Smooth muscle cell of the brain vasculature (primary cell): ENCODE measurements at regions not wholly inside any gene's neighbourhood (a gene's known extent, or its start where the extent isn't known, plus 50 kb on each side); places are given as distances from the start of the nearest gene placed in this dataset.
"Not testable (repeated sequence)": the region's sequence is repeated elsewhere in the genome, so short reads cannot be mapped to it uniquely, and the experiment has no call there.

ENCODE experiments used
- DNase-seq: peaks from one replicate; pipeline ENCODE4 v3.0.0-alpha.2; 2012; ENCODE audit warnings: low read depth, low spot score

- not testable (repeated sequence) for DNase-seq
These were observed 70.8 kb downstream of the TBC1D26 start for GRCh38 chr17:15802917-15803316.

DNA sequence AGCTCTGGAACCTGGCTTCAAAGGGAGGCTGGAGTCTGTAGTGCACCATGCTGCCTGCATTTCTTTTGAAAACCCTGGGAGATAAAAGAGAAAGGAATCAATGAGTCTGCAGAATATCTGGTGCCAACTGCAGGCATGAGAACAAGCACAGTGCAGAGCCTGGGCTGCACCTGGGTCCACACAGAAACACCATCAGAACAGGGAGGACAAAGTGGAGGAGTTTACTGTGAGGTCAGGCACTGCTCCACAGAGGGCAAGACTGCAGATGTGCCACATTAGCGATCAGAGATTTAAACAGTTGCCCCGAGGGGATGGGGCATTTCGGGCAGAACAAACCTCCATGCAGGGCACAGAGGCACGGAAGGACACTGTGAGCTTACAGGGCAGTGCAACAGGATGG, 74.7 kb downstream of the TBC1D26 start:
- DNase-seq: not testable (repeated sequence)

DNA sequence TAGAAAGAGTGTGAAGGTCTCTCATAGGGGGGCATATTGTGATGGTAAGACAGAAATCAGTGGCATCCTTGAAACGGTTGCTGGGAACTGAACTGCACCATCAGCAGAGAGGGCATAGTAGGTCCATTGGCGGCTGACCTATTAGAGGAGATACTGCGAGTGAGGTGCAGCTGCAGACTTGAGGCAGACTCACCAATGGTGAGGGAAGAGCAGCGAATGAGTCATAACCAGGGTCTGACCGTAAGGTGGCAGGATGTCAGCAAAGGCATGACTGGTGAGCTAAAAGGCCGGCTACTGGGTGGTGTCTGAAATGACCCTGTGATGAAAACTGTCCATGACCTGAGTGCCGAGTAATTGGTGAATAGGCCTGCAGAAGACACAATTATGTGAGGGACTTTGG, 81.3 kb downstream of the TBC1D26 start:
- DNase-seq: not testable (repeated sequence)

- DNase-seq: not testable (repeated sequence)
These were observed 81.9 kb downstream of the TBC1D26 start for GRCh38 chr17:15814003-15814402.

GRCh38 chr17:15817861-15818260, 85.8 kb downstream of the TBC1D26 start:
- DNase-seq: not testable (repeated sequence)

DNA sequence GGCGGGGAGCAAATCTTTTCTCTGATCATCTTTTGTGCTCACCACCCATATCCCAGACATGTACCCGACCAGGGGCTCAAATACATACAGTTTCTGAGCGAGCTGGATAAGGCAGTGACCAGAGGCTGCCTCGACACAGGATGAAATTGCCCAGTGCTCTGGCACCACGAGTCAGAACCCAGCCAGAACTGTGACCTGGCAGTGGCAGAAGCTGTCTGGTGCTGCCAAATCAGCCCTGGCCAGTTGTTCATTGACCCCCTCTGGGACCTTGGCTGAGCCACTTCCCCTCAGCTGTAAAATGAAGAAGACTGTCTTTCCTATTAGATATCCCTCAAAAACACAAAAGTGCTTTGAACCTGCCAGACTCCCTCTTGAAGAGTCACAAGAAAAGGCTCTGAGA, 90.2 kb downstream of the TBC1D26 start:
- DNase-seq: not testable (repeated sequence)

GRCh38 chr17:15828727-15829314, 96.7 kb downstream of the TBC1D26 start:
- DNase-seq: peak; percentile 41

DNA sequence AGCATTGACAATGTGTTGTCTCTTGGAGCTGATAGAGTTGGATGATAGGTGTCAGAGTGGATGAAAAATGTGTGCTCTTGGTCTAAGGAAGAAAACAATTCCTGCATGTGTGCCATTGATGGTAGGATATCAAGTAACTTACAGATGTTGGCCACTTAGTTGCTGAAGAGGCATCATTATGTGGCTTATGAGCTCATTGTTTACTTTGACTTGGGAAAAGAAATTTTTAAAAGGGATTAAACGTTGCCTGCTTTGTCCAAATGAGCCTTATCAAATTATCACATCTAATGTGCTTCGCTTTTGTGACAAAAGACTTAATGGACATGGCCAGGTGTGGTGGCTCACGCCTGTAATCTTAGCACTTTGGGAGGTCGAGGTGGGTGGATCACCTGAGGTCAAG, 98.1 kb downstream of the TBC1D26 start:
- not testable (repeated sequence) for DNase-seq

- not testable (repeated sequence) for DNase-seq
These were observed 99.1 kb downstream of the TBC1D26 start for GRCh38 chr17:15831182-15831581.

- not testable (repeated sequence) for DNase-seq
These were observed 100.9 kb downstream of the TBC1D26 start for GRCh38 chr17:15832921-15833480.

GRCh38 chr17:15833890-15834289, 101.8 kb downstream of the TBC1D26 start:
- not testable (repeated sequence) for DNase-seq

DNA sequence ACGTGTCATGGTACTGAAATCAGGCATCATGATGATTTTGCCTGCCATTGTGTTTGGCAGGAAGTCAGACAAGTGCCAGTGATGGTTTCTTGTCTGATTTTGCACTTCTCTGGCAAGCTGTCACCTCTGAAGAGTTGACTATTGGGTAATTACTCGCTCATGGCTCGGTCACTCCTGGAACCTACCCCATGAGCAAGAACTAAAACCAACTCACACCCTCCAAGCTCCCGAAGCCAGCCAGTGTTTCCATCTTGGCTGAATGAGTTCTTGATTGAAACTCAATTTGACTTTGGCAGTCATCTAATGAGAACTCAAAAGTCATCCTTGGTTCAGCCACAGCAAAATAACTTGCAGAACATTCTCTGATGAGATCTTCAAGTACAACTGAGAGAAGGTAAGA, 103.4 kb downstream of the TBC1D26 start:
- not testable (repeated sequence) for DNase-seq

DNA sequence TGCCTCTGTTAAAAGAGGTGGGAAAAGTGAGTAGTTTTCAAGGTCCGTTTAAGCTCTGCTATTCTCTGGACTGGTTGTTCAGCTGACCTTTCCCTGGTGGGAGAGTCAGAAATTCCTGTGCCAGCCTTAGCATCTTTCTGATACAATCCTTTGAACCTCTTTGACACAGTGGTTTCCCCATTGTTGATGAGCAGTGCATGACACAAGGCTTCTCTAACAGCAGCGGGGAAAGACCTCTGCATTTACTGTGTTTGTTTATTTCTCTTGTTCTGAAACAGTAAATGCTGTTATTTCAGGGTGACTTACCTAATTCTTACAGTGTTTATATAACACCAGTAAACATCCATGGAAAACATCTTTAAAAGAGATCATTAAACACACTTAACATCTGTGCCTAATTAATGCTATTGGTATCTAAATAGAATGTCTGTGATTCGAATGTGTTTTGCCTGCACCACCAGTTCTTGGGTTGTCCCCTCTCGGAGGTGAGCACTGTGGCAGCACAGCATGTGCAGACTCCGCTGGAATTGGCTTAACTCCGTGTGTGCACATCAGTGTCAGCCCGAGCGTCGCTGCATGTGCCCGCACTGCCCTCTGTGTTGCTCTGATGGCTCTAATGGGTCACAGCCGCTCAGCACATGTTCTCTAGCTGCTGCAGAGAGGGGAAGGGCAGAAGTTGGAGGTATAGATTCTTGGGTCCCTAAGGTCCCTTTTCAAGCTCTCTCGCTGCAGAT, 104.3 kb downstream of the TBC1D26 start:
- DNase-seq: not testable (repeated sequence)

DNA sequence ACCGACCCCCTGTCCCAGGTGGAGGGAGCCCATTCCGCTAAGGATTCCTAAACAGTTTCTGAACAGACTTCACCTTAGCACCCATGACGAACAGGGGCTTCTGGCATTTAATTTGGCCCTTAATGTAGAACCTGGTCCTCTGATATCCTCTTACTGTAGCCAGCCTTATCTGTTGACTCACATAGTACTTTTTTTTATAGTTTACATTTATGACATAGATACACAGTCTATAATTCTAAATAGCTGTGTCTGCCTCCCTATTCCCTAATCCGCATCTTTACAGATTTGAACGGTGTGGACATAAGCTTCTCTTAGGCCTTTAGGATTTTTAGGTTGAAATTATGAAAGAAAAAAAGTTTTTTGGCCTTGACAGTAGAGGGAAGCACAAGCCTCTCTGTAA, 104.9 kb downstream of the TBC1D26 start:
- not testable (repeated sequence) for DNase-seq

DNA sequence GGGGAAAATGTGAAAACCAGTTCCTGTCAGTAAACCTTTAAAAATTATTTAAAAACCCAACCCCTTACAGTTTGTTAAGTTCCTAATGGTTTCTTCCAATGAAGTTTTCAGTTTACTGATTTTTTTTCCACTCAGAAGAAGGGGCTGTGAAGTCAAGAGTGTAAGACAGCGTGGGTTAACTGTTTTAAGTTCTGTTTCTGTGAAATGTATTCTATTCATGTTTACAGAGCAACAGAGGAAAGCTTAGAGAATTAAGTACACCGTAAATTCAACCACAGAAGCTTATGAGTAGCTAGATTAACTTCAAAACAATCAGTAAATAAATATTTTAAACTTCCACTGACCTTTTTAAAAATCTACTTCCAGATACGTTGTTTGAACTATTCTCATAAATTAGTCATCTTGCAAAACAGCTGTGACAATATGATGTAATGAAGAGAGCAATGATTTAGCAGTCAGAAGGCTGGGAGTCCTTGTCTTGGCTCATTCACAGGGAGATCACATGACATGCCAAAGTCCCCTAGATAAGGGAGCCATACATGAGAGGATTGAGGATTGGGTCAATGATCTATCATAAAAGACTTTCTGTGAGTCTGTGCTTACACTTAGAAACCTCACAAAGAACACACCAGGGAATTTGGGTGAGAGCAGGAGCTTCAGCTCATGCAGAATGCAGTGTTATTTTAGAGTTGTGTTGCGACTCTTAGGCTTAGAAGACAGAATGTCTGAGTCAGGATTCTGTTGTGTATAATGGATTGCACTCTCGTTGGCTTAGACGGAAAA, 97.3 kb upstream of the ADORA2B start:
- not testable (repeated sequence) for DNase-seq

- not testable (repeated sequence) for DNase-seq
These were observed 95.9 kb upstream of the ADORA2B start for GRCh38 chr17:15849054-15849453.

GRCh38 chr17:15850071-15850470, 94.9 kb upstream of the ADORA2B start:
- DNase-seq: not testable (repeated sequence)

GRCh38 chr17:15850687-15851086, 94.2 kb upstream of the ADORA2B start:
- not testable (repeated sequence) for DNase-seq

- DNase-seq: not testable (repeated sequence)
These were observed 92.1 kb upstream of the ADORA2B start for GRCh38 chr17:15852863-15853262.

DNA sequence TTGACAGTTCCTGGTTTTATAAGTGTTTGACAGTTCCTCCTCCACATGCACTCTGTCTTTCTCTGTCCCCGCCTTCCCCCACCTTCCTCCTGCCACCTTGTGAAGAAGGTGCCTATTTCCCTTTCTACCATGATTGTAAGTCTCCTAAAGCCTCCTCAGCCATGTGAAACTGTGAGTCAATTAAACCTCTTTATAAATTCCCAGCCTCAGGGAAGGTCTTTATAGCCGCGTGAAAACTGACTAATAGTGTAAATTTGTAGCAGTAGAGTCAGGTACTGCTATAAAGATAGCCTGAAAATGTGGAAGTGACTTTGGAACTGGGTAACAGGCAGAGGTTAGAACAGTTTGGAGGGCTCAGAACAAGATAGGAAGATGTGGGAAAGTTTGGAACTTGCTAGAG, 88.7 kb upstream of the ADORA2B start:
- not testable (repeated sequence) for DNase-seq

DNA sequence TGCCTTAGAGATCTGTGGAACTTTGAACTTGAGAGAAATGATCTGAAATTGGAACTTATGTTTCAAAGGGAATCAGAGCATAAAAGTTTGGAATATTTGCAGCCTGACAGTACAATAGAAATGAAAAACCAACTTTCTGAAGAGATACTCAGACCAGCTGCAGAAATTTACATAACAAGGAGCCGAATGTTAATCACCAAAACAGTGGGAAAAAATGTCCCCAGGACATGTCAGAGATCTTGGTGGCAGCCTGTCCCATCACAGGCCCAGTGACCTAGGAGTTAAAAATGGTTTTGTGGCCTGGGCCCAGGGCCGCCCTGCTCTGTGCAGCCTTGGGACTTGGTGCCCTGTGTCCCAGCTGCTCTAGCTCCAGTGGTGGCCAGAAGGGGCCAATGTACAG, 88.2 kb upstream of the ADORA2B start:
- DNase-seq: not testable (repeated sequence)

GRCh38 chr17:15858082-15858481, 86.8 kb upstream of the ADORA2B start:
- not testable (repeated sequence) for DNase-seq
